HEK293 (cell line): ENCODE measurements at regions not wholly inside any gene's neighbourhood (a gene's known extent, or its start where the extent isn't known, plus 50 kb on each side); places are given as distances from the start of the nearest gene placed in this dataset.

Source experiments
- CTCF ChIA-PET: fragments of 350-600 bp; formaldehyde crosslinking; extraction: SDS; loops from one replicate; lab custom pipeline; 2021; ENCODE audit warnings: antibody characterized with exemption; lab: Yijun Ruan, JAX
- POLR2A ChIA-PET: fragments of 300-600 bp; formaldehyde crosslinking; extraction: SDS; loops from one replicate; lab custom pipeline; 2020; ENCODE audit warnings: antibody characterized with exemption, inconsistent platforms; lab: Yijun Ruan, JAX
- H3K27ac ChIP-seq: fragments of 200-500 bp; sonication (Bioruptor generic); 2 replicates; pipeline ENCODE4 v1.5.1; 2014; ENCODE audit warnings: low read depth, low read length, control low read depth, inconsistent platforms; ENCODE audit errors: extremely low read depth
- H3K36me3 ChIP-seq, 2 experiments: fragments of 200-500 bp in 1 of 2; sonication (Bioruptor generic) in 1 of 2; 1 replicate in 1 of 2; 2 replicates in 1 of 2; pipeline ENCODE4 v1.5.1; 2014 to 2017; ENCODE audit warnings: inconsistent platforms in 2 of 2, low read length in 2 of 2; ENCODE audit not compliant: control insufficient read depth in 2 of 2, insufficient read depth in 1 of 2
- H3K4me1 ChIP-seq: fragments of 200-500 bp; sonication (Bioruptor generic); 2 replicates; pipeline ENCODE4 v1.5.1; 2014; ENCODE audit warnings: mild to moderate bottlenecking, low read length, inconsistent platforms; ENCODE audit not compliant: control insufficient read depth, insufficient read depth
- H3K4me3 ChIP-seq: 2 replicates; pipeline ENCODE4 v1.5.1; 2011; ENCODE audit warnings: low read depth, mild to moderate bottlenecking, control low read depth, low read length, moderate library complexity
- H3K9me3 ChIP-seq: fragments of 200-500 bp; sonication (Bioruptor generic); 2 replicates; pipeline ENCODE4 v1.5.1; 2014; ENCODE audit warnings: low read depth, low read length, inconsistent platforms; ENCODE audit not compliant: control insufficient read depth, insufficient read depth
- EGR2 ChIP-seq: fragments of 450-650 bp; formaldehyde crosslinking; IDR thresholded peaks from 2 replicates; pipeline ENCODE4 v1.5.1; 2016; ENCODE audit warnings: low read depth, missing biosample characterization, missing genetic modification characterization
- SALL2 ChIP-seq: fragments of 450-650 bp; formaldehyde crosslinking; IDR thresholded peaks from 2 replicates; pipeline ENCODE4 v1.5.0; 2017; ENCODE audit warnings: missing biosample characterization, mild to moderate bottlenecking, missing genetic modification characterization, borderline replicate concordance
- WT1 ChIP-seq: fragments of 450-650 bp; formaldehyde crosslinking; IDR thresholded peaks from 2 replicates; pipeline ENCODE4 v1.5.1; 2016; ENCODE audit warnings: missing biosample characterization, missing genetic modification characterization
- YY2 ChIP-seq: fragments of 450-650 bp; formaldehyde crosslinking; IDR thresholded peaks from 2 replicates; pipeline ENCODE4 v1.5.1; 2016; ENCODE audit warnings: missing biosample characterization, missing genetic modification characterization
- ZFP41 ChIP-seq: fragments of 450-650 bp; formaldehyde crosslinking; IDR thresholded peaks from 2 replicates; pipeline ENCODE4 v1.5.1; 2016; ENCODE audit warnings: missing biosample characterization, missing genetic modification characterization, borderline replicate concordance
- ZIC2 ChIP-seq: fragments of 450-650 bp; formaldehyde crosslinking; IDR thresholded peaks from 2 replicates; pipeline ENCODE4 v1.5.1; 2016; ENCODE audit warnings: missing biosample characterization, missing genetic modification characterization
- ZNF121 ChIP-seq: fragments of 450-650 bp; formaldehyde crosslinking; IDR thresholded peaks from 2 replicates; pipeline ENCODE4 v1.5.1; 2016; ENCODE audit warnings: missing biosample characterization, missing genetic modification characterization
- ZNF157 ChIP-seq: fragments of 450-650 bp; formaldehyde crosslinking; IDR thresholded peaks from 2 replicates; pipeline ENCODE4 v1.5.1; 2016; ENCODE audit warnings: missing biosample characterization, missing genetic modification characterization
- ZNF221 ChIP-seq: fragments of 450-650 bp; formaldehyde crosslinking; IDR thresholded peaks from 2 replicates; pipeline ENCODE4 v1.5.1; 2017; ENCODE audit warnings: missing biosample characterization, missing genetic modification characterization, borderline replicate concordance
- ZNF23 ChIP-seq: fragments of 450-650 bp; formaldehyde crosslinking; IDR thresholded peaks from 2 replicates; pipeline ENCODE4 v1.5.1; 2016; ENCODE audit warnings: missing biosample characterization, missing genetic modification characterization, borderline replicate concordance
- ZNF239 ChIP-seq: fragments of 450-650 bp; formaldehyde crosslinking; IDR thresholded peaks from 2 replicates; pipeline ENCODE4 v1.5.1; 2016; ENCODE audit warnings: missing biosample characterization, missing genetic modification characterization
- ZNF292 ChIP-seq: fragments of 450-650 bp; formaldehyde crosslinking; IDR thresholded peaks from 2 replicates; pipeline ENCODE4 v1.5.1; 2016; ENCODE audit warnings: low read depth, missing biosample characterization, missing genetic modification characterization, borderline replicate concordance
- ZNF37A ChIP-seq: fragments of 450-650 bp; IDR thresholded peaks from 2 replicates; pipeline ENCODE4 v1.5.1; 2018; ENCODE audit warnings: missing biosample characterization, missing genetic modification characterization
- ZNF391 ChIP-seq: fragments of 450-650 bp; formaldehyde crosslinking; IDR thresholded peaks from 2 replicates; pipeline ENCODE4 v1.5.1; 2016; ENCODE audit warnings: low read depth, missing biosample characterization, missing genetic modification characterization, borderline replicate concordance
- ZNF394 ChIP-seq: fragments of 450-650 bp; formaldehyde crosslinking; IDR thresholded peaks from 2 replicates; pipeline ENCODE4 v1.5.1; 2016; ENCODE audit warnings: missing biosample characterization, missing genetic modification characterization, mild to moderate bottlenecking, moderate library complexity, borderline replicate concordance
- ZNF548 ChIP-seq: fragments of 450-650 bp; formaldehyde crosslinking; IDR thresholded peaks from 2 replicates; pipeline ENCODE4 v1.5.1; 2016; ENCODE audit warnings: missing biosample characterization, missing genetic modification characterization
- ZNF843 ChIP-seq: fragments of 450-650 bp; formaldehyde crosslinking; IDR thresholded peaks from 2 replicates; pipeline ENCODE4 v1.5.1; 2016; ENCODE audit warnings: missing biosample characterization, missing genetic modification characterization
- ZSCAN16 ChIP-seq: fragments of 450-650 bp; formaldehyde crosslinking; IDR thresholded peaks from 2 replicates; pipeline ENCODE4 v1.5.1; 2016; ENCODE audit warnings: missing biosample characterization, missing genetic modification characterization
- ZSCAN23 ChIP-seq: fragments of 450-650 bp; formaldehyde crosslinking; IDR thresholded peaks from 2 replicates; pipeline ENCODE4 v1.5.1; 2016; ENCODE audit warnings: missing biosample characterization, missing genetic modification characterization
- TF ChIP-seq, protein P1 (sequence below): fragments of 450-650 bp; formaldehyde crosslinking; IDR thresholded peaks from 2 replicates; pipeline ENCODE4 v1.5.1; 2016; ENCODE audit warnings: missing biosample characterization, missing genetic modification characterization
- TF ChIP-seq, protein P2 (sequence below): fragments of 450-650 bp; formaldehyde crosslinking; optimal IDR thresholded peaks from 2 replicates; pipeline ENCODE3; 2016; ENCODE audit warnings: missing biosample characterization, mild to moderate bottlenecking, missing genetic modification characterization
- TF ChIP-seq, protein P3 (sequence below): sonication (generic); formaldehyde crosslinking; IDR thresholded peaks from 2 replicates; pipeline ENCODE4 v1.8.1; 2022; ENCODE audit warnings: mild to moderate bottlenecking, moderate library complexity, missing genetic modification reagents
- TF ChIP-seq, protein P4 (sequence below): fragments of 450-650 bp; formaldehyde crosslinking; IDR thresholded peaks from 2 replicates; pipeline ENCODE4 v1.5.1; 2016; ENCODE audit warnings: missing biosample characterization, missing genetic modification characterization
- TF ChIP-seq, protein P5 (sequence below): fragments of 450-650 bp; formaldehyde crosslinking; IDR thresholded peaks from 2 replicates; pipeline ENCODE4 v1.5.1; 2016; ENCODE audit warnings: missing biosample characterization, missing genetic modification characterization, borderline replicate concordance
- TF ChIP-seq, protein P6 (sequence below): fragments of 450-650 bp; formaldehyde crosslinking; IDR thresholded peaks from 2 replicates; pipeline ENCODE4 v1.5.1; 2016; ENCODE audit warnings: missing biosample characterization, missing genetic modification characterization

DNA sequence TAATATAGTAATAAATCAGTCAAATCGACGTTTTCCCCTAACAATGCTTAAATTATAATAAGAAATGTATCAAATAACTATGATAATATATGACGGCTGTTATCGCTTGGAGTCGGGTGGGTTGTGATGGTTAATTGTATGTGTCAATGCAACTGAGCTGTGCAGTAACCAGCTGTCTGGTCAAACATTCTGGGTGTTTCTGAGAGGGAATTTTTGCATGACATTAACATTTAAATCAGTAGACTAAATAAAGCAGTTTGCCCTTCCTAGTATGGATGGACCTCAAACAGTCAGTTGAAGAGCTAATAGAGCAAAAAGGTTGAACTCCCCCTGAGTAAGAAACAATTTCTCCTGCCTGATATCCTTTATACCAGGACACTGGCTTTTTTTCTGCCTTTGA is 96.7 kb downstream of the YIPF7 start:
- no peak for TF ChIP-seq ZNF221
- TF ChIP-seq, protein P1, sequence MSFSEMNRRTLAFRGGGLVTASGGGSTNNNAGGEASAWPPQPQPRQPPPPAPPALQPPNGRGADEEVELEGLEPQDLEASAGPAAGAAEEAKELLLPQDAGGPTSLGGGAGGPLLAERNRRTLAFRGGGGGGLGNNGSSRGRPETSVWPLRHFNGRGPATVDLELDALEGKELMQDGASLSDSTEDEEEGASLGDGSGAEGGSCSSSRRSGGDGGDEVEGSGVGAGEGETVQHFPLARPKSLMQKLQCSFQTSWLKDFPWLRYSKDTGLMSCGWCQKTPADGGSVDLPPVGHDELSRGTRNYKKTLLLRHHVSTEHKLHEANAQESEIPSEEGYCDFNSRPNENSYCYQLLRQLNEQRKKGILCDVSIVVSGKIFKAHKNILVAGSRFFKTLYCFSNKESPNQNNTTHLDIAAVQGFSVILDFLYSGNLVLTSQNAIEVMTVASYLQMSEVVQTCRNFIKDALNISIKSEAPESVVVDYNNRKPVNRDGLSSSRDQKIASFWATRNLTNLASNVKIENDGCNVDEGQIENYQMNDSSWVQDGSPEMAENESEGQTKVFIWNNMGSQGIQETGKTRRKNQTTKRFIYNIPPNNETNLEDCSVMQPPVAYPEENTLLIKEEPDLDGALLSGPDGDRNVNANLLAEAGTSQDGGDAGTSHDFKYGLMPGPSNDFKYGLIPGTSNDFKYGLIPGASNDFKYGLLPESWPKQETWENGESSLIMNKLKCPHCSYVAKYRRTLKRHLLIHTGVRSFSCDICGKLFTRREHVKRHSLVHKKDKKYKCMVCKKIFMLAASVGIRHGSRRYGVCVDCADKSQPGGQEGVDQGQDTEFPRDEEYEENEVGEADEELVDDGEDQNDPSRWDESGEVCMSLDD (tag by site-specific recombination), result no peak
- no peak for TF ChIP-seq ZNF548 (tag by site-specific recombination)
- TF ChIP-seq, protein P2, sequence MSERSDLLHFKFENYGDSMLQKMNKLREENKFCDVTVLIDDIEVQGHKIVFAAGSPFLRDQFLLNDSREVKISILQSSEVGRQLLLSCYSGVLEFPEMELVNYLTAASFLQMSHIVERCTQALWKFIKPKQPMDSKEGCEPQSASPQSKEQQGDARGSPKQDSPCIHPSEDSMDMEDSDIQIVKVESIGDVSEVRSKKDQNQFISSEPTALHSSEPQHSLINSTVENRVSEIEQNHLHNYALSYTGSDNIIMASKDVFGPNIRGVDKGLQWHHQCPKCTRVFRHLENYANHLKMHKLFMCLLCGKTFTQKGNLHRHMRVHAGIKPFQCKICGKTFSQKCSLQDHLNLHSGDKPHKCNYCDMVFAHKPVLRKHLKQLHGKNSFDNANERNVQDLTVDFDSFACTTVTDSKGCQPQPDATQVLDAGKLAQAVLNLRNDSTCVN (tag by site-specific recombination), result no peak
- TF ChIP-seq, protein P3, sequence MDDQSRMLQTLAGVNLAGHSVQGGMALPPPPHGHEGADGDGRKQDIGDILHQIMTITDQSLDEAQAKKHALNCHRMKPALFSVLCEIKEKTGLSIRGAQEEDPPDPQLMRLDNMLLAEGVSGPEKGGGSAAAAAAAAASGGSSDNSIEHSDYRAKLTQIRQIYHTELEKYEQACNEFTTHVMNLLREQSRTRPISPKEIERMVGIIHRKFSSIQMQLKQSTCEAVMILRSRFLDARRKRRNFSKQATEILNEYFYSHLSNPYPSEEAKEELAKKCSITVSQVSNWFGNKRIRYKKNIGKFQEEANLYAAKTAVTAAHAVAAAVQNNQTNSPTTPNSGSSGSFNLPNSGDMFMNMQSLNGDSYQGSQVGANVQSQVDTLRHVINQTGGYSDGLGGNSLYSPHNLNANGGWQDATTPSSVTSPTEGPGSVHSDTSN (CRISPR knock-in tag), result no peak
- TF ChIP-seq ZNF23 (tag by site-specific recombination), result no peak
- TF ChIP-seq, protein P4, sequence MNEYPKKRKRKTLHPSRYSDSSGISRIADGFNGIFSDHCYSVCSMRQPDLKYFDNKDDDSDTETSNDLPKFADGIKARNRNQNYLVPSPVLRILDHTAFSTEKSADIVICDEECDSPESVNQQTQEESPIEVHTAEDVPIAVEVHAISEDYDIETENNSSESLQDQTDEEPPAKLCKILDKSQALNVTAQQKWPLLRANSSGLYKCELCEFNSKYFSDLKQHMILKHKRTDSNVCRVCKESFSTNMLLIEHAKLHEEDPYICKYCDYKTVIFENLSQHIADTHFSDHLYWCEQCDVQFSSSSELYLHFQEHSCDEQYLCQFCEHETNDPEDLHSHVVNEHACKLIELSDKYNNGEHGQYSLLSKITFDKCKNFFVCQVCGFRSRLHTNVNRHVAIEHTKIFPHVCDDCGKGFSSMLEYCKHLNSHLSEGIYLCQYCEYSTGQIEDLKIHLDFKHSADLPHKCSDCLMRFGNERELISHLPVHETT (tag by site-specific recombination), result no peak
- TF ChIP-seq WT1 (tag by site-specific recombination), result no peak
- no peak for TF ChIP-seq ZNF292 (tag by site-specific recombination)
- TF ChIP-seq, protein P5, sequence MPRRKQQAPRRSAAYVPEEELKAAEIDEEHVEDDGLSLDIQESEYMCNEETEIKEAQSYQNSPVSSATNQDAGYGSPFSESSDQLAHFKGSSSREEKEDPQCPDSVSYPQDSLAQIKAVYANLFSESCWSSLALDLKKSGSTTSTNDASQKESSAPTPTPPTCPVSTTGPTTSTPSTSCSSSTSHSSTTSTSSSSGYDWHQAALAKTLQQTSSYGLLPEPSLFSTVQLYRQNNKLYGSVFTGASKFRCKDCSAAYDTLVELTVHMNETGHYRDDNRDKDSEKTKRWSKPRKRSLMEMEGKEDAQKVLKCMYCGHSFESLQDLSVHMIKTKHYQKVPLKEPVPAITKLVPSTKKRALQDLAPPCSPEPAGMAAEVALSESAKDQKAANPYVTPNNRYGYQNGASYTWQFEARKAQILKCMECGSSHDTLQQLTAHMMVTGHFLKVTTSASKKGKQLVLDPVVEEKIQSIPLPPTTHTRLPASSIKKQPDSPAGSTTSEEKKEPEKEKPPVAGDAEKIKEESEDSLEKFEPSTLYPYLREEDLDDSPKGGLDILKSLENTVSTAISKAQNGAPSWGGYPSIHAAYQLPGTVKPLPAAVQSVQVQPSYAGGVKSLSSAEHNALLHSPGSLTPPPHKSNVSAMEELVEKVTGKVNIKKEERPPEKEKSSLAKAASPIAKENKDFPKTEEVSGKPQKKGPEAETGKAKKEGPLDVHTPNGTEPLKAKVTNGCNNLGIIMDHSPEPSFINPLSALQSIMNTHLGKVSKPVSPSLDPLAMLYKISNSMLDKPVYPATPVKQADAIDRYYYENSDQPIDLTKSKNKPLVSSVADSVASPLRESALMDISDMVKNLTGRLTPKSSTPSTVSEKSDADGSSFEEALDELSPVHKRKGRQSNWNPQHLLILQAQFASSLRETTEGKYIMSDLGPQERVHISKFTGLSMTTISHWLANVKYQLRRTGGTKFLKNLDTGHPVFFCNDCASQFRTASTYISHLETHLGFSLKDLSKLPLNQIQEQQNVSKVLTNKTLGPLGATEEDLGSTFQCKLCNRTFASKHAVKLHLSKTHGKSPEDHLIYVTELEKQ (tag by site-specific recombination), result no peak
- TF ChIP-seq ZNF157 (tag by site-specific recombination), result no peak
- no peak for TF ChIP-seq ZSCAN23 (tag by site-specific recombination)
- TF ChIP-seq SALL2, result no peak
- no peak for TF ChIP-seq ZNF121 (tag by site-specific recombination)
- no peak for TF ChIP-seq ZFP41 (tag by site-specific recombination)
- Histone ChIP-seq H3K4me1 (no peaks in the 10 kb centered on the region), H3K36me3 (no peaks in the 10 kb centered on the region), H3K4me3 (no peak overlapping the region), H3K9me3 (no peaks in the 10 kb centered on the region), H3K27ac (no peak overlapping the region)
- POLR2A ChIA-PET, result no interaction called here
- CTCF ChIA-PET, result no interaction called here

DNA sequence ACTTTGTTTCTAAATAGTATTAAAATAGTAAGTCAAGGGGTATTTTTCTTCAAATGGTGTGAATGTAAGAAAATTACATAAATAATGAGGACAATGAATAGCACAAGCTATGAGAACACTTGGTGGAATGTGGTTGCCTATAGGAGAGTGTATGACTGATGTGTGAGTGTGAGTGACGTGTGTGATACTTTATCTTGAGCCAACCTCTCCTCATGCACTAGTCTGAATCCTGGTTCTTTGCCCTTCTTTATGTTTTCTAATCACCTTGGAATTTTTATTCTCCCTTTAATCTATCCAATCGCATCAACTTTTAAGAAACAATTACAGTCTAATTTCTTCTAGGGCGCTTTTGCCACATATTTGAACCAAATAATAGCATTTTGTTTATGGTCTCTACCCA is 98.2 kb downstream of the YIPF7 start:
- H3K4me1 ChIP-seq, result no peaks in the 10 kb centered on the region
- no peak overlapping the region for H3K27ac ChIP-seq
- ChIA-PET POLR2A (no interaction called here), CTCF (no interaction called here)
- H3K36me3 ChIP-seq, result no peaks in the 10 kb centered on the region
- no peak overlapping the region for H3K4me3 ChIP-seq
- no peaks in the 10 kb centered on the region for H3K9me3 ChIP-seq
- TF ChIP-seq ZNF292 (tag by site-specific recombination) (no peak), ZNF391 (no peak), EGR2 (tag by site-specific recombination) (no peak), ZNF37A (tag by site-specific recombination) (no peak), ZNF843 (tag by site-specific recombination) (no peak), ZSCAN16 (no peak), ZNF394 (tag by site-specific recombination) (no peak), ZIC2 (tag by site-specific recombination) (no peak), ZNF239 (tag by site-specific recombination) (no peak), YY2 (tag by site-specific recombination) (no peak)
- TF ChIP-seq, protein P6, sequence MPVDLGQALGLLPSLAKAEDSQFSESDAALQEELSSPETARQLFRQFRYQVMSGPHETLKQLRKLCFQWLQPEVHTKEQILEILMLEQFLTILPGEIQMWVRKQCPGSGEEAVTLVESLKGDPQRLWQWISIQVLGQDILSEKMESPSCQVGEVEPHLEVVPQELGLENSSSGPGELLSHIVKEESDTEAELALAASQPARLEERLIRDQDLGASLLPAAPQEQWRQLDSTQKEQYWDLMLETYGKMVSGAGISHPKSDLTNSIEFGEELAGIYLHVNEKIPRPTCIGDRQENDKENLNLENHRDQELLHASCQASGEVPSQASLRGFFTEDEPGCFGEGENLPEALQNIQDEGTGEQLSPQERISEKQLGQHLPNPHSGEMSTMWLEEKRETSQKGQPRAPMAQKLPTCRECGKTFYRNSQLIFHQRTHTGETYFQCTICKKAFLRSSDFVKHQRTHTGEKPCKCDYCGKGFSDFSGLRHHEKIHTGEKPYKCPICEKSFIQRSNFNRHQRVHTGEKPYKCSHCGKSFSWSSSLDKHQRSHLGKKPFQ (tag by site-specific recombination), result no peak
